Activated CD8-positive, alpha-beta T cell treated with anti-CD3 and anti-CD28 coated beads for 36 hours (primary cell): ENCODE measurements at regions not wholly inside any gene's neighbourhood (a gene's known extent, or its start where the extent isn't known, plus 50 kb on each side); places are given as distances from the start of the nearest gene placed in this dataset.

Experiments
- ATAC-seq: fragments of 200-7000 bp; cut with Tn5 transposase; one replicate; pipeline ENCODE4 v1.10.0; 2021; ENCODE audit warnings: mild to moderate bottlenecking, moderate library complexity
- CTCF ChIA-PET: fragments of 350-600 bp; sonication (Branson Sonifier 250); formaldehyde crosslinking; loops from one replicate; lab custom pipeline; 2021; ENCODE audit warnings: antibody characterized with exemption; lab: Charles Lee
- POLR2A ChIA-PET: fragments of 350-600 bp; sonication (Branson Sonifier 250); formaldehyde crosslinking; loops from one replicate; lab custom pipeline; 2021; ENCODE audit warnings: antibody characterized with exemption; lab: Charles Lee
- DNase-seq: peaks from one replicate; pipeline ENCODE4 v3.0.0-alpha.2; 2020
- H3K27ac Mint-ChIP-seq: one replicate; pipeline ENCODE4 v1.8.0; 2021; ENCODE audit warnings: mild to moderate bottlenecking, mixed read lengths
- H3K27me3 Mint-ChIP-seq: one replicate; pipeline ENCODE4 v1.8.0; 2021; ENCODE audit warnings: mixed read lengths
- H3K36me3 Mint-ChIP-seq: one replicate; pipeline ENCODE4 v1.8.0; 2021; ENCODE audit warnings: low read depth, mixed read lengths
- H3K4me1 Mint-ChIP-seq: one replicate; pipeline ENCODE4 v1.8.0; 2021; ENCODE audit warnings: low read depth, mixed read lengths
- H3K4me3 Mint-ChIP-seq: one replicate; pipeline ENCODE4 v1.8.0; 2021; ENCODE audit warnings: mild to moderate bottlenecking, moderate library complexity, mixed read lengths
- H3K9me3 Mint-ChIP-seq: one replicate; pipeline ENCODE4 v1.8.0; 2021; ENCODE audit warnings: mixed read lengths
- CTCF ChIP-seq: fragments of 200-600 bp; IDR thresholded peaks from one replicate; pipeline ENCODE4 v1.8.0; 2022; ENCODE audit warnings: antibody characterized with exemption, mild to moderate bottlenecking
- intact Hi-C: fragments of 100-400 bp; cut with micrococcal nuclease; formaldehyde crosslinking; loops from one replicate; pipeline ENCODE4 v1.10.0; 2022

DNA sequence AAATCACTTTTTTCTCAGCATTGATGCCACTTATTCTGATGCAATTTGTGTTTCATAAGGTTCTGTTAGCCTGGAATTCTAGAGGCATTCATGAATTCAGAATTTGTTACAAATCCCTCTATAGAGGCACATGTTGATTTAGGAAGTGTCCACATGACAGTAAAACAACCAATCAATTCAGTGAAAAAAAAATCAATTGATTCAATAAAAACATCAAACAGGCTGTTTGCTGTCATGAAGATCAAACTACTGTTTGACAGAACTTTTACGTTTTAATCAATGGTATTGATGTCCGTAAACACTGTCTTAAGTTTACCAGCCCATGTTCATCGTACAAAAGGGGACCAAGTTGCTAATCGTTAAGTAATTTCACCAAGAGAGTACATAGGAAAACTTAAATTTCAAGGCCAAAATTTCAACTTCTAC is 261.5 kb downstream of the FIGN start:
- Mint-ChIP-seq H3K27ac (no peak overlapping the region), H3K4me1 (no peaks in the 10 kb centered on the region), H3K36me3 (no peaks in the 10 kb centered on the region), H3K9me3 (peaks cover 4% of the 10 kb centered on the region), H3K4me3 (no peak overlapping the region), H3K27me3 (no peaks in the 10 kb centered on the region)
- no peak for DNase-seq
- CTCF ChIA-PET = no interaction called here
- no peak for TF ChIP-seq CTCF
- no peak for ATAC-seq
- POLR2A ChIA-PET = no interaction called here
- intact Hi-C loops = no loop called here

DNA sequence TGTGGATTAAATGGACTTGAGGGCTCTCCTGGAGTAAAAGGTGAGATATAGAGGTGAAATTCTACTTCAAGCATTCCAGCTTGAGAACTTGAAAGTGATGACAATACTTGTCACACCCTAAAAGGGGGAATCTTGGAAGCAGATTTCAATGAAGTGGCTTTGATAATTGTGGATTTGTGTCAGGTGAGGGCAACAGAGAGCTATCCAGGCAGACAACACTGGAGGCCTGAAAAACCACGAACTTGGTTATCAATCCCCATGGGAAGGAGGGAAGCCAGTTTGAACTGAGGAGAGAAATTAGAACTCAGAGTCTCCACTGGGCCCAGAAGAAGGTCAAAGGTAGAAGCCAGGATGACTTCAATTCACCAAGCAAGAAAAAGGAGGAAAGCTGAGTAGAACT is 263.9 kb downstream of the FIGN start:
- Mint-ChIP-seq H3K4me1 (no peaks in the 10 kb centered on the region), H3K36me3 (no peaks in the 10 kb centered on the region), H3K4me3 (no peak overlapping the region), H3K27me3 (no peaks in the 10 kb centered on the region), H3K9me3 (no peaks in the 10 kb centered on the region), H3K27ac (no peak overlapping the region)
- no peak for TF ChIP-seq CTCF
- CTCF ChIA-PET = interaction anchor here (1.1 kb wide), 1 partner anchor 8 kb away, joined by 4 read pairs; no protein-coding TSS in a partner anchor
- POLR2A ChIA-PET = interaction anchor here (0.6 kb wide), 1 partner anchor 29 kb away, joined by 4 read pairs; no protein-coding TSS in a partner anchor
- ATAC-seq = no peak
- intact Hi-C loops = no loop called here
- no peak for DNase-seq

DNA sequence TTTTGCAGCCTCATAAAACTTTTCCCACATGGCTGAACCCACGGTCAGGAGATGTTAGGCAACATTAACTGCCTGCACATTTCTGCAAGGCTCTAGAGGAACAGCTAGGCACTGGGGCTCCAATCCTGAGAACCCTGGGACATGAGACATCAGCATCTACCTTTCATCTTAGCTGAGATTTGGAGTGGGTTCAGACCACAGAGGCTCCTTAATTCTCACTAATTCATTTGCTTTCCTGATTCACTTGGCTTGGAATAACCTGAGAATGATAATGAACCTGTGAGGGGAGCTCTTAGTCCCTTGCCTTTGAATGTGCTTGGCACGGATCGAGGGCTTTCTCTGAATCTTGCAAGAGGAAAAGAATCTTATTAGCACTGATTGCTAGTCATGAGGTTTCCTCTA is 266.2 kb downstream of the FIGN start:
- Mint-ChIP-seq H3K27ac (no peak overlapping the region), H3K4me1 (no peaks in the 10 kb centered on the region), H3K36me3 (no peaks in the 10 kb centered on the region), H3K27me3 (no peaks in the 10 kb centered on the region), H3K4me3 (no peak overlapping the region), H3K9me3 (peaks cover 1% of the 10 kb centered on the region)
- TF ChIP-seq CTCF = no peak
- ChIA-PET CTCF (interaction anchor here (1.2 kb wide), 1 partner anchor 717 kb away, joined by 4 read pairs; no protein-coding TSS in a partner anchor), POLR2A (no interaction called here)
- DNase-seq (no peak), ATAC-seq (no peak)
- intact Hi-C loops = no loop called here

DNA sequence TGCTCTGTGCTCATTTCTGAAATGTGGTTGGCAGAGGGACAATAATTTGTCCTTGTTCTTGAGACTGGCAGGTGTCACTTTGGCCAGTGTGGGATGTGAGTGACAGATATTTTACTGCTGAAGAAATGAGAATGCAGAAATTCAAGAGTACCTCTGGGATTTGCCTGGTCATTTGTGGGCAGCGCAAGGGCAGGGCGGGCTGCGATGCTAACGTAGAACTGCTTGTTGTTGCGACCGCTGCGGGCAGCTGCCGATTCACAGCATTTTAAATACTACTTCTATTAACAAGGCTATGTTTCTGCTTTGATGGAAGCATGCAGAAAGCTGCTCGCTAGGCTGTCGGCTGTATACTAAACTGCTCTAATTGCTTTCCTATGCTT is 268.6 kb downstream of the FIGN start:
- H3K4me1 Mint-ChIP-seq = no peaks in the 10 kb centered on the region
- peaks cover 4% of the 10 kb centered on the region for H3K9me3 Mint-ChIP-seq
- DNase-seq (no peak), ATAC-seq (no peak)
- H3K27me3 Mint-ChIP-seq = no peaks in the 10 kb centered on the region
- intact Hi-C loops = no loop called here
- TF ChIP-seq CTCF = no peak
- POLR2A ChIA-PET = no interaction called here
- no peak overlapping the region for H3K27ac Mint-ChIP-seq
- CTCF ChIA-PET = no interaction called here
- H3K4me3 Mint-ChIP-seq = no peak overlapping the region
- no peaks in the 10 kb centered on the region for H3K36me3 Mint-ChIP-seq

- no peak for DNase-seq
- CTCF ChIA-PET = no interaction called here
- ATAC-seq = no peak
- Mint-ChIP-seq H3K4me1 (no peaks in the 10 kb centered on the region), H3K4me3 (no peak overlapping the region), H3K36me3 (no peaks in the 10 kb centered on the region), H3K27me3 (no peaks in the 10 kb centered on the region), H3K9me3 (peaks cover 4% of the 10 kb centered on the region), H3K27ac (no peak overlapping the region)
- no peak for TF ChIP-seq CTCF
- intact Hi-C loops = no loop called here
- POLR2A ChIA-PET = no interaction called here
These were observed 269.2 kb downstream of the FIGN start for GRCh38 chr2:163466331-163467250.
